Endothelial cell of umbilical vein (primary cell): ENCODE measurements at regions not wholly inside any gene's neighbourhood (a gene's known extent, or its start where the extent isn't known, plus 50 kb on each side); places are given as distances from the start of the nearest gene placed in this dataset.

ENCODE experiments used
- EZH2 ChIP-seq: IDR thresholded peaks from 2 replicates; pipeline ENCODE4 v1.6.1; 2012; ENCODE audit warnings: borderline replicate concordance, low read depth, mild to moderate bottlenecking, moderate library complexity, low read length, inconsistent platforms; ENCODE audit not compliant: severe bottlenecking
- POLR2AphosphoS5 ChIP-seq: IDR thresholded peaks from 2 replicates; pipeline ENCODE4 v1.6.1; 2012; ENCODE audit warnings: low read depth, mild to moderate bottlenecking, control low read depth, low read length, moderate library complexity; ENCODE audit not compliant: insufficient read depth
- TF ChIP-seq, protein P1 (sequence below), 2 donors: IDR thresholded peaks; 1 replicate in 1 of 2; 2 replicates in 1 of 2; pipeline ENCODE4 v1.5.1; 2011; ENCODE audit warnings: low read length in 2 of 2, mild to moderate bottlenecking in 2 of 2, moderate library complexity in 2 of 2, control low read depth in 1 of 2, inconsistent platforms in 1 of 2, low read depth in 1 of 2; ENCODE audit not compliant: insufficient read depth in 1 of 2; ENCODE audit errors: extremely low read depth in 1 of 2

- TF ChIP-seq POLR2AphosphoS5 (no peak), EZH2 (no peak)
- TF ChIP-seq, protein P1, sequence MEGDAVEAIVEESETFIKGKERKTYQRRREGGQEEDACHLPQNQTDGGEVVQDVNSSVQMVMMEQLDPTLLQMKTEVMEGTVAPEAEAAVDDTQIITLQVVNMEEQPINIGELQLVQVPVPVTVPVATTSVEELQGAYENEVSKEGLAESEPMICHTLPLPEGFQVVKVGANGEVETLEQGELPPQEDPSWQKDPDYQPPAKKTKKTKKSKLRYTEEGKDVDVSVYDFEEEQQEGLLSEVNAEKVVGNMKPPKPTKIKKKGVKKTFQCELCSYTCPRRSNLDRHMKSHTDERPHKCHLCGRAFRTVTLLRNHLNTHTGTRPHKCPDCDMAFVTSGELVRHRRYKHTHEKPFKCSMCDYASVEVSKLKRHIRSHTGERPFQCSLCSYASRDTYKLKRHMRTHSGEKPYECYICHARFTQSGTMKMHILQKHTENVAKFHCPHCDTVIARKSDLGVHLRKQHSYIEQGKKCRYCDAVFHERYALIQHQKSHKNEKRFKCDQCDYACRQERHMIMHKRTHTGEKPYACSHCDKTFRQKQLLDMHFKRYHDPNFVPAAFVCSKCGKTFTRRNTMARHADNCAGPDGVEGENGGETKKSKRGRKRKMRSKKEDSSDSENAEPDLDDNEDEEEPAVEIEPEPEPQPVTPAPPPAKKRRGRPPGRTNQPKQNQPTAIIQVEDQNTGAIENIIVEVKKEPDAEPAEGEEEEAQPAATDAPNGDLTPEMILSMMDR (IDR thresholded peaks at IDR 0.05; ENCODE audit: extremely low read depth in 1 of 2, insufficient read depth in 1 of 2, low read depth in 1 of 2, low read length in 2 of 2) = no peak
Observed at GRCh38 chr5:98099448-98100105, 673.9 kb upstream of the RGMB start.
